ENCODE measurements at regions not wholly inside any gene's neighbourhood (a gene's known extent, or its start where the extent isn't known, plus 50 kb on each side); places are given as distances from the start of the nearest gene placed in this dataset.

- FAIRE-seq = peak; percentile 80
- Histone ChIP-seq H2AFZ (ENCODE audit: low read depth, low read length) (no peak overlapping the region), H3K36me3 (ENCODE audit: control insufficient read depth, insufficient read depth, low read length) (no peaks in the 10 kb centered on the region), H3K9me3 (replicated peaks; ENCODE audit: control insufficient read depth, insufficient read depth, low read depth, low read length) (no peaks in the 10 kb centered on the region), H3K79me2 (ENCODE audit: control insufficient read depth, insufficient read depth, low read length) (no peaks in the 10 kb centered on the region), H4K20me1 (replicated peaks; ENCODE audit: control insufficient read depth, insufficient read depth, low read length) (peaks cover 4% of the 10 kb centered on the region; the same call in 1 of the 2 replicates), H3K4me1 (replicated peaks in 1 of 2; ENCODE audit: control insufficient read depth in 2 of 2, insufficient read depth in 2 of 2, low read length in 2 of 2) (no peaks in the 10 kb centered on the region), H3K4me3 (no peak overlapping the region), H3K27me3 (ENCODE audit: control insufficient read depth in 2 of 2, insufficient read depth in 2 of 2, low read length in 2 of 2) (no peaks in the 10 kb centered on the region), H3K27ac (ENCODE audit: extremely low read depth, low read depth, low read length) (no peak overlapping the region), H3K4me2 (ENCODE audit: insufficient read depth, low read length) (no peak overlapping the region), H3K9ac (ENCODE audit: insufficient read depth in 1 of 2, low read depth in 2 of 2, low read length in 2 of 2) (no peak overlapping the region), H3K9me1 (ENCODE audit: control insufficient read depth, insufficient read depth, low read length) (no peaks in the 10 kb centered on the region)
- intact Hi-C loops (cut with micrococcal nuclease) = no loop called here
- ChIA-PET POLR2A (no interaction called here), CTCF (ENCODE audit: low intra/inter-chr PET ratio) (no interaction called here)
- 2% methylated on average over 4 of the region's 4 CpGs for WGBS (ENCODE audit: insufficient coverage, low coverage, missing lambda C conversion rate)
- peak; percentile 12 to 53 (median 26) for DNase-seq (ENCODE audit: extremely low read depth in 1 of 4, low spot score in 3 of 4)
- in situ Hi-C loops (cut with MboI) = no loop called here
- peak; percentile 83 for ATAC-seq
- BruUV-seq (replicated peaks) = no TSS peak
- no peak for TF ChIP-seq ZNF12 (CRISPR knock-in tag; IDR thresholded peaks at IDR 0.05)
- TF ChIP-seq MBD1 (CRISPR knock-in tag; IDR thresholded peaks at IDR 0.05) = no peak
- TF ChIP-seq STAT5A (IDR thresholded peaks at IDR 0.05; ENCODE audit: borderline replicate concordance, low read length) = no peak
- TF ChIP-seq ZNF512 (tag; IDR thresholded peaks at IDR 0.05) = peak; percentile 70
- TF ChIP-seq SMAD3 (CRISPR knock-in tag; conservative IDR thresholded peaks at IDR 0.05) = no peak
- TF ChIP-seq ZNF583 (CRISPR knock-in tag; IDR thresholded peaks at IDR 0.05) = no peak
- TF ChIP-seq GTF2F1 (IDR thresholded peaks at IDR 0.05; ENCODE audit: low read depth, low read length) = no peak
- no peak for TF ChIP-seq BCOR (IDR thresholded peaks at IDR 0.05)
- TF ChIP-seq ZNF707 (CRISPR knock-in tag; conservative IDR thresholded peaks at IDR 0.05) = no peak
- no peak for TF ChIP-seq NFXL1 (CRISPR knock-in tag; IDR thresholded peaks at IDR 0.05)
- TF ChIP-seq RFX1 (IDR thresholded peaks at IDR 0.05) = 0 out of 2 replicates have a peak, but pooled peaks have one; percentile 15
- no peak for TF ChIP-seq LCOR (CRISPR knock-in tag; IDR thresholded peaks at IDR 0.05)
- TF ChIP-seq BRD9 (IDR thresholded peaks at IDR 0.05; ENCODE audit: low read depth, partially characterized antibody) = no peak
- TF ChIP-seq ESRRB (CRISPR knock-in tag; IDR thresholded peaks at IDR 0.05; ENCODE audit: borderline replicate concordance) = no peak
- TF ChIP-seq DDX20 (tag; IDR thresholded peaks at IDR 0.05; ENCODE audit: low read depth) = no peak
- no peak for TF ChIP-seq KLF1 (tag; IDR thresholded peaks at IDR 0.05)
- no peak for TF ChIP-seq ZKSCAN3 (CRISPR knock-in tag; IDR thresholded peaks at IDR 0.05)
- no peak for TF ChIP-seq ETS1 (conservative IDR thresholded peaks at IDR 0.05; ENCODE audit: control insufficient read depth, low read depth, low read length)
These were observed 115.5 kb upstream of the CREB5 start for GRCh38 chr7:28296571-28297483.
